ENCODE measurements at regions not wholly inside any gene's neighbourhood (a gene's known extent, or its start where the extent isn't known, plus 50 kb on each side); places are given as distances from the start of the nearest gene placed in this dataset.
A peak's percentile ranks its signal among the peaks of the same experiment; 100 is the strongest.

DNA sequence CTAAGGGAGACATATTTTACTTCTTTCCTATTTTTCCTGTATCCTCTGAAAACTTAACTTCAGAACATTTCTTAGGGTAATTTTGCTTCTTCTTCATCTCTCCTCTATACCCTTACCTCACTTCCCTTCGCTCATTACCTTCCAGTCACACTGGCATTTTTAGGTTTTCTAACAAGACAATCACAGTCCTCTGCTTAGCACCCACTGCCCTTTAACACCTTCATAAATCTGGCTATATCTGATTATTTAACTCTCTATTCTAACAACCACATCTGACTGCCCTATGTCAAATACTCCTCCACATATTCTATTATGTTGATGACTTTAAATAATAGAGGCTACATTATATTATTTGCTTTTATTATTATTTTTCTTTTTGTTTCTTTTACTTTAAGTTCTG is 1058.0 kb upstream of the CNTN5 start:
- TF ChIP-seq, protein P1, sequence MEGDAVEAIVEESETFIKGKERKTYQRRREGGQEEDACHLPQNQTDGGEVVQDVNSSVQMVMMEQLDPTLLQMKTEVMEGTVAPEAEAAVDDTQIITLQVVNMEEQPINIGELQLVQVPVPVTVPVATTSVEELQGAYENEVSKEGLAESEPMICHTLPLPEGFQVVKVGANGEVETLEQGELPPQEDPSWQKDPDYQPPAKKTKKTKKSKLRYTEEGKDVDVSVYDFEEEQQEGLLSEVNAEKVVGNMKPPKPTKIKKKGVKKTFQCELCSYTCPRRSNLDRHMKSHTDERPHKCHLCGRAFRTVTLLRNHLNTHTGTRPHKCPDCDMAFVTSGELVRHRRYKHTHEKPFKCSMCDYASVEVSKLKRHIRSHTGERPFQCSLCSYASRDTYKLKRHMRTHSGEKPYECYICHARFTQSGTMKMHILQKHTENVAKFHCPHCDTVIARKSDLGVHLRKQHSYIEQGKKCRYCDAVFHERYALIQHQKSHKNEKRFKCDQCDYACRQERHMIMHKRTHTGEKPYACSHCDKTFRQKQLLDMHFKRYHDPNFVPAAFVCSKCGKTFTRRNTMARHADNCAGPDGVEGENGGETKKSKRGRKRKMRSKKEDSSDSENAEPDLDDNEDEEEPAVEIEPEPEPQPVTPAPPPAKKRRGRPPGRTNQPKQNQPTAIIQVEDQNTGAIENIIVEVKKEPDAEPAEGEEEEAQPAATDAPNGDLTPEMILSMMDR (IDR thresholded peaks at IDR 0.05; ENCODE audit: insufficient read depth, low read length): no peak
- DNase-seq (ENCODE audit: low read depth): no peak
- H3K4me3 ChIP-seq (ENCODE audit: low read depth, low read length): no peak overlapping the region

DNA sequence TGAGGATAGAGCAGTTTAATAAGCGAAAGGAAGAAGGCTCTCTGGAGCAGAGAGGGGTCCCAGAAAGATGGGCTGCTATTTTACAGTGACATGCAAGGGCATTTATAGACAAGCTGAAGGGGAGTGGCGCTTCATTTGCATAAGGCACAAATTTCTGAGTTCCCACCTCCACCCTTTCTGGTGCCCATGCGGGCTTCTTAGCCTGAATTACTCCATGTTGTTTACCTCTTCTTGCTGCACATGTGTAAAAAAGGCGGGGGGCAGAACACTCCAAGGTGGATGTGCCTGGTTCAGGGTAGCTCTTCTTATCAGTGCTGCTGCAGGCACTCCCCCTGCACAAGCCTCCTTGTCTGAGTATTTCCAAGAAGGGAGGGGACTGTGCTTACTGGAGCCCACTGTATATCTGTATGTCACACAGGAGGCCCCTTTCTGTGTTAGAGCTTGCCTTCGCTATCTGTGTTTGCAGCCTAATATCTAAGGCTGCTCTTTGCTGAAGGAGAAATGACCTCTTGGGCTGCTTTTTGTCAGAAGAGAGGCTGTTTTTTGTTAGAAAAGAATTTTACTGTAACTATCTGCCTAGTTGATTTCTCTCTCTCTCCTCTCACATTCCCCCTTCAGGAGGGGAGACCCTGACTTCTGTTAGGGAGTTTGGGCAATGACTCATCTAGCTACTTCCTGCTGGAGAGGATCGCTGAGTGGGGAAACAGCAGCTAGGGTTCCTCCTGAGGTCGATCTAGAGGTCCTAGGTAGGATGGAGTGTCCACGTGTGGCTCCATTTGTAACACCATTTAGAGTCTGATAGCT is 1057.0 kb upstream of the CNTN5 start:
- DNase-seq (ENCODE audit: low read depth): peak; percentile 28
- TF ChIP-seq, protein P1 (IDR thresholded peaks at IDR 0.05; ENCODE audit: insufficient read depth, low read length): no peak
- no peak overlapping the region for H3K4me3 ChIP-seq (ENCODE audit: low read depth, low read length)

DNA sequence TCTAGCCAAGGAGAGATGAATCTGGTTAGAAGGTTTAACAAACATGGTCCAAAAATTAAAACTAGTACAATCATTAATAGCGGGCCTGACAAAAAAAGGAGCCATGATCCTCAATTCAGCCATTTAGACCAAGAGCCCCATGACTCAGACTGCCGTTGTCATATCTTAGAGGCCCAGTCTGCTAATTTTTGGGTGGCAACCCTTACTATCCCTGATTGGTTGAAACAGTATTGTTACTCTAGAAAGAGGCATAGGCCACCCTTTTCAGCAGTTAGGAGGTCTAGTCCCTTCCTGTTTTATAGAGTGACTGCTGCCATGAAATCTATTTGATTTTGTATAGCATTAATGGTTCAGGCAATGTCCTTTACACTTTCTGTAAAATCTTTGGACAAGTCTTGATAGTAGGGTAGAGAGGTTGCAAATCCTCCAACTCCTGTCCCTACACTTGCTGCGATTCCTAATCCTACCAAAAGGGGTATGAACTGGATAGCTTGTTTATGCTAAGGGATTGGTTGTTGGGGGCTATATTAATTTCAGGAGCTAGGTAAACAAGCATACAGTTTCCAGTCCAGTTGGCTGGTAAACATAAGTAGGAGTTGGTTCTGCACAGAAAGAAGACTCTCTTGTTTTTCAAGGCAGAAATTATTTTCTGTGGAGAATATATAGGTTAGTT is 1056.3 kb upstream of the CNTN5 start:
- TF ChIP-seq, protein P1 (IDR thresholded peaks at IDR 0.05; ENCODE audit: insufficient read depth, low read length): no peak
- no peak for DNase-seq (ENCODE audit: low read depth)
- H3K4me3 ChIP-seq (ENCODE audit: low read depth, low read length): no peak overlapping the region

DNA sequence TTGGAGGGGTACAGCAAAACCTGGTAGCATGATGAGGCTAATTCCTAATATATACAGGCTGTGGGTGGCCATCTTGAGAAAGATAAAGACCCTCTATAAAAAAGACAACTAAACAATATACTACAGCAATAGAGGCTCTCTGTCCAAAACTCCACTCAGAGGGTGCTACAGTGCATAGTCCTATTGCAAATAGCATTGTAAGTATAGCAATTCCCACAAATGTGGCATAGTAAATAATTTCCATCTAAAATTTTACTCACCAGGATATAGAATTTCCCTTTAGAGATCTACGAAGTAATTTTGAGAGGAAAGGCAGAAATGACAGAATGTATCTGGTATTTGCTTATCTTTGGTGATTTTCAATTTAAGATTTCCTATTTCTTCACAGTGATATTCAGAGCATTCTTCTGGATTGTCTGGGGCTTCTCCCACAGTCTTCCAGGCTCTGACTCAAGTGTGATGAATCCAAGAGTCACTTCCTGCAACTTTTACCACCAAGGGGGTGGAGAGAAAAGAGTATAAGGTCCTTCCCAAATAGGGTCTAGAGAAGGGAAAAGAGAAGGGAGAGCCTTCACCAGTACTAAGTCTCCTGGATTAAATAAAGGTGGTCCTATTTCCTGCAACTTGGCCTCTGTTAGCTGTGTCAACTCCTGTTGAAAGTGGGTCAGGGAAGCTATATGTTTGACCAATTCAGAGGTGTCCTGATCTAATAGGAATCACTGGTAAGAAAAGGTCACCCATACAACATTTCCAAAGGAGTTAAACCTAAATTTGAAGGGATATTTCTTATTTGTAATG is 1054.7 kb upstream of the CNTN5 start:
- no peak overlapping the region for H3K4me3 ChIP-seq (ENCODE audit: low read depth, low read length)
- DNase-seq (ENCODE audit: low read depth): peak; percentile 97
- TF ChIP-seq, protein P1 (IDR thresholded peaks at IDR 0.05; ENCODE audit: insufficient read depth, low read length): no peak

DNA sequence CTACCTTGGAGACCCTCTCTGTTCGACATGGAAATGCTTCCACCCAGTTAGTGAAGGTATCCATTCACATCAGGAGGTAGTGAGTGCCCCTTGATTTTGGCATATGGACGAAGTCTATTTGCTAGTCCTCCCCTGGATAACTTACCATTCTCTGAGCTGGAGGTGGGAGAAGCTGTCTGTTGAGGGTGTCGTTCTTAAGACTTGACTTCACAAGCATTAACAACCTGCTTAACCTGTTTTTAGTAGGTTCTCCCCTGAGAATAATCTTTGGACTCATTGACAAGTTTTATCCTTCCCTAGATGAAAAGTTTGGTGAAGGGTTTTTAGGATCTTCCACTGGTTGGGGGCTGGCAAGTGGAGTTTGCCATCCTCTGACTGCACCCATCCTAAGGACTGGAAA is 1053.8 kb upstream of the CNTN5 start:
- TF ChIP-seq, protein P1 (IDR thresholded peaks at IDR 0.05; ENCODE audit: insufficient read depth, low read length): no peak
- H3K4me3 ChIP-seq (ENCODE audit: low read depth, low read length): no peak overlapping the region
- DNase-seq (ENCODE audit: low read depth): no peak

- TF ChIP-seq, protein P1 (IDR thresholded peaks at IDR 0.05; ENCODE audit: insufficient read depth, low read length): no peak
- no peak overlapping the region for H3K4me3 ChIP-seq (ENCODE audit: low read depth, low read length)
- no peak for DNase-seq (ENCODE audit: low read depth)
Observed at GRCh38 chr11:97968071-97968470, 1052.7 kb upstream of the CNTN5 start.

Data from fibroblast of the aortic adventitia (primary cell).